GM21423 (cell line): ENCODE measurements at regions not wholly inside any gene's neighbourhood (a gene's known extent, or its start where the extent isn't known, plus 50 kb on each side); places are given as distances from the start of the nearest gene placed in this dataset.
A peak's percentile ranks its signal among the peaks of the same experiment; 100 is the strongest.
"Not testable (repeated sequence)": the region's sequence is repeated elsewhere in the genome, so short reads cannot be mapped to it uniquely, and the experiment has no call there.

ENCODE experiments used
- ATAC-seq: cut with Tn5 transposase; IDR thresholded peaks from one replicate; pipeline ENCODE4 v1.9.1; 2021; ENCODE audit warnings: mild to moderate bottlenecking, moderate library complexity; ENCODE audit not compliant: unreplicated experiment

DNA sequence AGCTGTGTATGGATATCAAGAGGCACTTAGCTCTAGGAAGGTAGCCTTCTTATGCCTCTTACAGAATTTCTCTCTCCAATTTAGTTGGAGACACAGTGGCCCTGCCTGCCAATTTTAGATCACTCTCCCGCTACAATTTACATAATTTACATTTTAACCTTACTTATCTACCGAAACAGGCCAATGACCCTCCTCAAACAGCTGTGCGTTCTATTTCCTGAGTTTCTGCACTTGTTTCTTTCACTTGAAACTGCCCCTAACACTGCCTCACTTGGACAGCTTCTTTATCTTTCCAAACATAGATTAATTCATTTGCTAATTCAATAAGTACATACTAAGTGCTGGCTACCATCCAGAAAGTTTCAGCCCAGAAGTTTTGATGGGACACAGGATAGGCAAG lies 52.9 kb upstream of the HDDC2 start:
- no peak for ATAC-seq

DNA sequence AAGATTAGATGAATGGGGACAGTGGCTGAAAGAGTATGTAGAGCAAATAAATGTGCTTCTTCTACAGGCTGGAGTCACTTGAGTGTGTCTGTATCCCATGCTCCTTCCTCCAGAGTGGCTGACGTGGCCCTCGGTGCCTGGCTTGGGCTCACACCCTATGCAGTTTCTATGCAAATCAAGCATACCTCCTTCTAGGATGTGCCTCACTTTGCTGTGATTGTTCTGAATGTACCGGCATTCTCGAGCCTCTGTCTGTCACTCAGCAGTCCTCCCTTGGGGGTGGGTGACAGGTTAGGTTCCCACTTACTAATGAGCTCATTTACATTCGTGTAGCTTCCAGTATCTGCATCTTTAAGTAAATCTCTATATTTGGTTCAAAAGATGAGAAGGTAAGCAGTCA lies 55.1 kb upstream of the HDDC2 start:
- ATAC-seq = peak; percentile 45

GRCh38 chr6:125357515-125358256 lies 55.9 kb upstream of the HDDC2 start:
- ATAC-seq = peak; percentile 70

- no peak for ATAC-seq
Observed at GRCh38 chr6:125358898-125359297, 57.1 kb upstream of the HDDC2 start.

- no peak for ATAC-seq
Observed at GRCh38 chr6:125361868-125362267, 60.1 kb upstream of the HDDC2 start.

DNA sequence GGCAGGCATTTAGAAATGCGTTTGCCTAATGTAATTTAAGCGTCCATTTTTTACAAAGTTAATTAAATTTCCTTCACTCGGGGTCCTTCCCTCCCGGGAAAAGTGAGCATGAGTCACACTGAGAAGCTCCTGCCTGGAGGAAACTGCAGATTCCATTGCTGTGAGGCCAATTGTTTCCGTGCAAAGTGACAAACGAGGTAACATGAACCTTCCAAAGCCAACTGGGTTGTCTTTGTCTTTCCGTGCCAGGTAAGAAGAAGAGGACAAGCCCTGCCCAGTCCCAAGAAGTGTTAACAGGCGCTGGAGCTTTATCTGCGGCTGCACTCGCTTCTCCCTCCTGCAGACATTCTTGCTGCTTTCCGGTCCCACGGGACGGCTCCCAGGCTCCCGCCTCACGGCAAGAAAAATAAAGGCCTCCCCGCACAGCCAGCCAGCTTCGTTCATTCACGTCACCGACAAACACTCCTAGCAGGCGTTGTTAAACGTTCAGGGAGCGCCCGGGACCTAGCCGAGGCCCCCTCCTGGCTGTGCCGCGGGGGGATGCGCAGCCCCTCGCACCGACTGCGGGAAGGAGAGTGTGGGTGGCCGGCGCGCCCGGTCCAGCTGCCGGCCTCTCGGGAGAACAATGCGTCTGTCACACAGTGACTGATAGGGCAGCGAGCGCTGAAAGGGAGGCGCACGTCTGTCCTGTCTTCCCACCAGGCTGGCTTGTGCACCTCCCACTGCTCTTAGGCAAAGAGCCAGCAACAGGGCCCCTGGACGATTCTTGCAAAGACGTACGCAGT lies 61.5 kb upstream of the HDDC2 start:
- no peak for ATAC-seq

DNA sequence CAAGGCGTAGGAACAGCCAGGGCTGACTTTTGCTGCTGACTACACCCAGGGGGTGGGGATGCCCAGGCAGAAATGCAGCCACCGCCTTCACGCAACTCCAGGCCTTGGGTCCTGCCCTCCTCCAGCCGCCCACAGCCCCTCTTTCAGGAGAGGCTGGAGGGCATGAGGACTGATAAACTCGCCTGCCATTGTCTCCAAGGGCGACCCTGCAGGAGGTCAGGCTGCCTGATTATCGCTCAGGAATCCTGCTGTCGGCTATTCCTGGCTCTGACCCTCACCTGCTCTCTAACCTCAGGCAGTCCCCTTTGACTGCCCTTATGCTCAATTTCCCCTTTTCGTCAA lies 62.0 kb upstream of the HDDC2 start:
- no peak for ATAC-seq

- no peak for ATAC-seq
Observed at GRCh38 chr6:125365230-125365629, 63.5 kb upstream of the HDDC2 start.

- ATAC-seq = no peak
Observed at GRCh38 chr6:125367036-125367782, 65.4 kb upstream of the HDDC2 start.

DNA sequence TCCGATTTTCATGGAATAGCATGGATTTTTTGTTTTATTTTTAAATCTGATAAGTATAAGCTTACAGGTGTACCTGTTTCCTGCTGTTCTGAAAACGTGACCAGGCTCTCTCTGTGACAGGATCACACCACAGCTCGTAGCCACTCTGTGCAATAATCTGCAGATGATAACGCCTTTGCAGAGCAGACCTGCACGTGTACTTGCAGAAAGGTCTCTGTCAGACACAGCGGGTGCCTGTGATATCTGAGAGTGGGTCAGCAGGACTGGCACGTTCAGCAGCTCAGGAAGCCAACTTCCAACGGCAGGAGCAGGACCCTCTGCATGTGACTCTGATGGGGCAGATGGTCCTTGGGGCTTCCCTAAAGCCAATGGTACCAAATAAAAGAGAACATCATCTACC lies 68.6 kb upstream of the HDDC2 start:
- no peak for ATAC-seq

DNA sequence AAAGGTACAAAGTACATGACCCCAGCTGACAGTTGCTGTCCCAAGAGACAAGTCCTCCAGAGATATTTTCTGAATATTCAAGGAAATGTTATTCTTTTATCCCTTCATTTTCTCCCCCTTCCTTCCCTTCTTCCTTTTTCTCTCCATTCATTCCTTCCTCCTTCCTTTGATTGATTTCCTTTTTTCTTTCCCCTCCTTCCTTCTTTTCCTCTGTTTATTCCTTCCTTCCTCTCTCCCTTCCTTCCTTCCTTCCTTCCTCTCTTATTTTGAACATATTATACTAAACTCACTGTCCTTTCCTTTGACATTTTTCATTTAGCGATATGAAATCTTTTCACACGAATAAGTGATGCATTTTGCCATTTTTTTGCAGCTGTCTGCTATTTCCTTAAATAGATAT lies 73.2 kb upstream of the HDDC2 start:
- ATAC-seq = no peak

- ATAC-seq = no peak
Observed at GRCh38 chr6:125375821-125376220, 74.1 kb upstream of the HDDC2 start.

- ATAC-seq = no peak
Observed at GRCh38 chr6:125377621-125378020, 75.9 kb upstream of the HDDC2 start.

DNA sequence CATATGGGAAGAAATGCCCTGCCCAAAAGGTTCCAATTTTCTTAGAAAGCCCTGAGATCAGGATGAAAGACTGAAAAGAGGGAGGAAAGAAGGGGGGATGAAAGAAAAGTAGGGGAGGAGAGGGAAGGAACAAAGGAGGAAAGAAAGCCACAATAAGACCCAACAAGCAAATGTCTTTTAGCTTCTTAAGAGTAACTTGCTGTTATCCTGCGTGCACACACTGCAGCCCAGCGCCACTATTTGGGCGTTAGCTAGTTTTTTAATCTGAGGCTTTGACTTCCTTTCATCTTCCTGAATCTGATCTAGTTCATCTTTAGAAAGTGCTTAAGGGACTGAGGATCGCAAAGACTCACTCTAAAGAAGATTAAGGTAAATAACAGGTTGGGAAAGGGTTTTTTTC lies 77.4 kb upstream of the HDDC2 start:
- no peak for ATAC-seq

DNA sequence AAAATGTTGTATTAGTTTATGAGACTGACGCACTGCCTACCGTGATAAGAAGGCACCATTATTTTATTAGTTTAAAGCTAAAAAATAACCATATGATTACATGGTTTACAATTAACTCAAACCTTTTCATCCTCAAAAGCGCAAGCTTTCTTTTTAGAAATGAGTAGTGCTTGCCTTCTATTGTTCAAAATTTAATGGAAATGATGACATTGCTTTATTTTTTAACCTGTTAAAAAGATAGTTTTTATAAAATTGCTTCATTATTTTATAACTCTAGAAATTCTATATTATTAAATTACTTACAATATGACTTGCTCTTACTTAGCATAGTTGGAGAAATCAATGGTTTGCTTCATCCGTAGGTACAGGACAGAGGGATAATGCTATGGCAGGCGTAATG lies 78.7 kb upstream of the HDDC2 start:
- no peak for ATAC-seq

DNA sequence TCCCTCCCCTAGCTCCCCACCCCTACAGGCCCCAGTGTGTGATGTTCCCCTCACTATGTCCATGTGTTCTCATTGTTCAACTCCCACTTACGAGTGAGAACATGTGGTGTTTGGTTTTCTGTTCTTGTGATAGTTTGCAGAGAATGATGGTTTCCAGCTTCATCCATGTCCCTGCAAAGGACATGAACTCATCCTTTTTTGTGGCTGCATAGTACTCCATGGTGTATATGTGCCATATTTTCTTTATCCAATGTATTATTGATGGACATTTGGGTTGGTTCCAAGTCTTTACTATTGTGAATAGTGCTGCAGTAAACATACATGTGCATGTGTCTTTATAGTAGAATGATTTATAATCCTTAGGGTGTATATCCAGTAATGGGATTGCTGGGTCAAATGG lies 84.6 kb upstream of the HDDC2 start:
- ATAC-seq = not testable (repeated sequence)

- ATAC-seq = peak; percentile 71
Observed at GRCh38 chr6:125392682-125393081, 90.9 kb upstream of the HDDC2 start.

- peak; percentile 58 for ATAC-seq
Observed at GRCh38 chr6:125393449-125393858, 91.7 kb upstream of the HDDC2 start.

DNA sequence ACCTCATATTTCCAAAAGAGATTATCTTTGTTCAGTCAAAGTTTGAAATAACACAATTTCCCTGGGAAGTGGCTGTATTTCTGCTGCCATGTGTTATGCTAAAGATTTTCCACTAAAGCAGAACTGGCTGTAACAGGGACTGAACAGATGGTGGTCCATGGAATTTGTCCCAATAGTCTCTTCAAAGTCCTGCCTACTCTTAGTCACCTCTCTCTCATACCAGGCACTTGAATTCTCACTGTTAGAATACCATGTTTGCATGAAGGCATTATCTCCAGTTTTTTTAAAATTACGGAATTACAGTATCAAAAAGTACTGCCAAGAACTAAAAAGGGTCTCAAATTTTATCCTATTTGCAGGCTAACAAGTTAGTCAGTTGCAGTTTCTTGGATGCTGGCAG lies 105.0 kb upstream of the HDDC2 start:
- ATAC-seq = no peak

GRCh38 chr6:125414507-125414906 lies 112.7 kb upstream of the HDDC2 start:
- ATAC-seq = no peak

- no peak for ATAC-seq
Observed at GRCh38 chr6:125415913-125416312, 114.1 kb upstream of the HDDC2 start.

- ATAC-seq = no peak
Observed at GRCh38 chr6:125421836-125422235, 120.1 kb upstream of the HDDC2 start.
